A549 (cell line): ENCODE measurements at regions not wholly inside any gene's neighbourhood (a gene's known extent, or its start where the extent isn't known, plus 50 kb on each side); places are given as distances from the start of the nearest gene placed in this dataset.

Experiments
- ATAC-seq, 2 experiments: fragments of 200-7000 bp in 1 of 2; fragments of >200 bp in 1 of 2; cut with Nextera tagmentation in 1 of 2; cut with Tn5 transposase in 1 of 2; 3 replicates each; pipeline versions ENCODE4 v1.8.0 to v1.9.1; 2018 to 2020; ENCODE audit warnings: mild to moderate bottlenecking in 1 of 2, moderate library complexity in 1 of 2
- CTCF ChIA-PET: fragments of 300-600 bp; sonication (Branson Sonifier 250); formaldehyde crosslinking; extraction: SDS; loops from one replicate; lab custom pipeline; 2021; ENCODE audit warnings: antibody characterized with exemption, inconsistent platforms; lab: Yijun Ruan, JAX
- POLR2A ChIA-PET: fragments of 350-600 bp; formaldehyde crosslinking; extraction: SDS; loops from one replicate; lab custom pipeline; 2021; ENCODE audit warnings: antibody characterized with exemption, inconsistent platforms; lab: Yijun Ruan, JAX
- DNase-seq, 2 experiments: peaks; one replicate each; pipeline versions ENCODE4 v3.0.0 to v3.0.0-alpha.2; 2011 to 2016; ENCODE audit warnings: low read depth in 1 of 2, low spot score in 1 of 2
- FAIRE-seq: peaks from 2 replicates; lab custom pipeline; 2011; peaks lifted over from hg19 to GRCh38; lab: Jason Lieb, UNC
- H3K27ac ChIP-seq, 2 experiments: fragments of >200 bp; sonication (Bioruptor Twin); formaldehyde crosslinking; 3 replicates each; pipeline ENCODE4 v1.5.1; 2016 to 2017
- H3K4me1 ChIP-seq: fragments of >200 bp; sonication (Bioruptor Twin); formaldehyde crosslinking; 3 replicates; pipeline ENCODE4 v1.6.1; 2016
- H3K4me2 ChIP-seq: fragments of >200 bp; sonication (Bioruptor Twin); formaldehyde crosslinking; 3 replicates; pipeline ENCODE4 v1.6.1; 2016
- H3K4me3 ChIP-seq: fragments of >200 bp; sonication (Bioruptor Twin); formaldehyde crosslinking; 3 replicates; pipeline ENCODE4 v1.5.1; 2016
- H3K9me3 ChIP-seq: fragments of >200 bp; sonication (Bioruptor Twin); formaldehyde crosslinking; 3 replicates; pipeline ENCODE4 v1.6.1; 2016
- ATOH8 ChIP-seq: fragments of 250-450 bp; sonication (Bioruptor Pico); IDR thresholded peaks from 2 replicates; pipeline ENCODE4 v1.5.0; 2020; ENCODE audit warnings: low read depth, mild to moderate bottlenecking, moderate library complexity
- BCL3 ChIP-seq: fragments of >200 bp; sonication (Bioruptor Twin); formaldehyde crosslinking; IDR thresholded peaks from 3 replicates; pipeline ENCODE4 v1.6.1; 2016
- CBX8 ChIP-seq: fragments of 200-600 bp; sonication (generic); IDR thresholded peaks from 2 replicates; pipeline ENCODE4 v1.6.1; 2016
- FOSB ChIP-seq: fragments of 250-450 bp; sonication (Bioruptor Pico); IDR thresholded peaks from 2 replicates; pipeline ENCODE4 v1.5.0; 2020; ENCODE audit warnings: mild to moderate bottlenecking, moderate library complexity
- HES2 ChIP-seq: fragments of >200 bp; sonication (Bioruptor Twin); formaldehyde crosslinking; IDR thresholded peaks from 2 replicates; pipeline ENCODE4 v1.6.1; 2016
- HMGXB4 ChIP-seq: fragments of 250-450 bp; sonication (Bioruptor Pico); IDR thresholded peaks from 2 replicates; pipeline ENCODE4 v1.5.0; 2021; ENCODE audit warnings: mild to moderate bottlenecking, moderate library complexity, borderline replicate concordance
- JUNB ChIP-seq: fragments of >200 bp; sonication (Bioruptor Twin); formaldehyde crosslinking; IDR thresholded peaks from 2 replicates; pipeline ENCODE4 v1.6.1; 2016
- KDM1A ChIP-seq: fragments of 200-600 bp; sonication (generic); IDR thresholded peaks from 2 replicates; pipeline ENCODE4 v1.6.1; 2016; ENCODE audit warnings: low read depth, mild to moderate bottlenecking
- MAX ChIP-seq: IDR thresholded peaks from 2 replicates; pipeline ENCODE4 v1.6.1; 2012
- PHF8 ChIP-seq: fragments of 200-600 bp; sonication (generic); IDR thresholded peaks from 2 replicates; pipeline ENCODE4 v1.6.1; 2016; ENCODE audit warnings: low read depth, mild to moderate bottlenecking, antibody characterized with exemption, moderate library complexity, borderline replicate concordance
- REST ChIP-seq: fragments of 200-600 bp; sonication (generic); IDR thresholded peaks from 2 replicates; pipeline ENCODE4 v1.6.1; 2016; ENCODE audit warnings: antibody characterized with exemption, mild to moderate bottlenecking, moderate library complexity
- SMC3 ChIP-seq: fragments of >200 bp; sonication (Bioruptor Twin); formaldehyde crosslinking; IDR thresholded peaks from 3 replicates; pipeline ENCODE4 v1.6.1; 2018; ENCODE audit warnings: inconsistent platforms
- USF2 ChIP-seq: fragments of 450-650 bp; IDR thresholded peaks from 2 replicates; pipeline ENCODE4 v1.6.1; 2014; ENCODE audit warnings: antibody characterized with exemption
- ZNF302 ChIP-seq: fragments of 250-450 bp; sonication (Bioruptor Pico); IDR thresholded peaks from 2 replicates; pipeline ENCODE4 v1.9.0; 2021; ENCODE audit warnings: inconsistent platforms, mild to moderate bottlenecking, moderate library complexity
- ZSCAN20 ChIP-seq: fragments of 250-450 bp; sonication (Bioruptor Pico); IDR thresholded peaks from 2 replicates; pipeline ENCODE4 v1.8.0; 2022; ENCODE audit warnings: mild to moderate bottlenecking, moderate library complexity
- WGBS: methylation state at CpG from one replicate; pipeline ENCODE4 v1.1.6; 2017; ENCODE audit errors: missing lambda C conversion rate; 5-methylcytosine and 5-hydroxymethylcytosine counted together

GRCh38 chr17:33514369-33514768, 221.3 kb upstream of the ASIC2 start:
- DNase-seq (no peak), FAIRE-seq (no peak), ATAC-seq (no peak)
- WGBS = 9% methylated on average over 6 of the region's 6 CpGs
- TF ChIP-seq USF2 = 0 out of 2 replicates have a peak, but pooled peaks have one; percentile 24
- TF ChIP-seq KDM1A = no peak
- no peak for TF ChIP-seq PHF8
- TF ChIP-seq REST = no peak
- no peak for TF ChIP-seq HMGXB4 (CRISPR knock-in tag)
- no peak for TF ChIP-seq MAX
- Histone ChIP-seq H3K4me1 (no peaks in the 10 kb centered on the region), H3K4me2 (no peak overlapping the region), H3K4me3 (no peak overlapping the region), H3K27ac (no peak overlapping the region), H3K9me3 (no peaks in the 10 kb centered on the region)
- ChIA-PET POLR2A (no interaction called here), CTCF (no interaction called here)

- no peak overlapping the region for H3K4me2 ChIP-seq
- POLR2A ChIA-PET = no interaction called here
- CTCF ChIA-PET = interaction anchor here (0.7 kb wide), 1 partner anchor 9 kb away, joined by 3 read pairs; no protein-coding TSS in a partner anchor
- DNase-seq (no peak), ATAC-seq (no peak)
- no peak for TF ChIP-seq FOSB
- TF ChIP-seq HES2 = no peak
- no peak for TF ChIP-seq SMC3
- no peak for TF ChIP-seq MAX
- TF ChIP-seq JUNB = no peak
- TF ChIP-seq ZNF302 (CRISPR knock-in tag) = no peak
- TF ChIP-seq BCL3 = no peak
- no peak for TF ChIP-seq ATOH8 (CRISPR knock-in tag)
- TF ChIP-seq CBX8 = no peak
- TF ChIP-seq ZSCAN20 = no peak
- TF ChIP-seq, all 56 proteins: peak for 0
- no peak for FAIRE-seq
- Histone ChIP-seq H3K4me1 (no peaks in the 10 kb centered on the region), H3K27ac (no peak overlapping the region), H3K4me3 (no peak overlapping the region), H3K9me3 (no peaks in the 10 kb centered on the region)
- 24% methylated on average over 7 of the region's 7 CpGs for WGBS
Observed at GRCh38 chr17:33515974-33516373, 222.9 kb upstream of the ASIC2 start.
